Left cardiac atrium (tissue), 4 donors: ENCODE measurements at regions not wholly inside any gene's neighbourhood (a gene's known extent, or its start where the extent isn't known, plus 50 kb on each side); places are given as distances from the start of the nearest gene placed in this dataset.

Source experiments
- ATAC-seq, 2 donors: fragments of 200-7000 bp; cut with Tn5 transposase; one replicate each; pipeline ENCODE4 v1.9.1; 2020; ENCODE audit warnings: mild to moderate bottlenecking in 2 of 2, moderate library complexity in 2 of 2
- DNase-seq: peaks from one replicate; pipeline ENCODE4 v3.0.0-alpha.2; 2020
- intact Hi-C, 2 donors: fragments of 100-400 bp; cut with DNase I; formaldehyde crosslinking; loops; one replicate each; pipeline versions ENCODE4 v1.14.1 to v1.15.1; 2022 to 2023
- donor health status: DM: no; HTN: yes; CAD: no.
- donor health status: DM: no; HTN: yes; CAD: no; lungs with severe emphysema.
- donor health status: DM: yes; HTN: yes; CAD: no.
- donor health status: Dilated cardiomyopathy.

DNA sequence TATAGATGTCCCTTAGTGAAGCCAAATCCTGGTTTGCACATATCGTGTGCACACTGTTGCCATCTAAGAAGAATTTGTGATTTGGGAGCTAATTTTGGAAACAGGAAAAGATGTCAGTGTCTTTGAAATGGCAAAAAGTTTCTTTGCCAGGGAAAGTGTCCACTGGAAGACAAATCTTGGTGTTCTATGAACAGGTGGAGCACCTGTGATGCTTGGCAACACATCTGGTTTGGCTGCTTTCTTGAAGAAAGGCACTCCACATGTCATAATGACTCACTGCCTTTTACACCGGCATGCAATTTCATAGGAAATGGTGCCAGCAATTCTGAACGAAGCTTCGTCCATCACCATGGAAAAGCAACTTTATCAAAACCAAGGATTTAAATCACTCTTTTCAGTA is 1040.0 kb upstream of the MAP3K7 start:
- intact Hi-C loops = no loop called here
- ATAC-seq = no peak
- no peak for DNase-seq

DNA sequence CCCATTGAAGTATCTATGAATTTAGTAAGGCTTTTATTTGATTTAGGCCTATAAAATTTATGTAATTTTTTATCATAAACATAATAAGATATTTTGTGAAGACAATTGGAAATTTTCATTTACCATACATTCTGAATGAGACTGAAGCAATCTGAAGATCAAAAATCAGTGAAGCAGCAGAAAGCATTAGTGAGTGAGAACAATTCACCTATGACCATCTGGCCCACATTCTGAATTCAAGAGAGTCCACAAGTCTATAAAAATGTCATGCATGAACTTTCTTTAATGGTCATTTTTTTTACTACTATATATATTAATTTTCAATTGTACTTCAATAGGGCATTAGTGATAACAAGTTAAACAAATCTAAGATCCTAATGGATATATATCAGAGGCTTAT is 1026.6 kb upstream of the MAP3K7 start:
- no peak for DNase-seq
- ATAC-seq = no peak
- intact Hi-C loops = no loop called here

DNA sequence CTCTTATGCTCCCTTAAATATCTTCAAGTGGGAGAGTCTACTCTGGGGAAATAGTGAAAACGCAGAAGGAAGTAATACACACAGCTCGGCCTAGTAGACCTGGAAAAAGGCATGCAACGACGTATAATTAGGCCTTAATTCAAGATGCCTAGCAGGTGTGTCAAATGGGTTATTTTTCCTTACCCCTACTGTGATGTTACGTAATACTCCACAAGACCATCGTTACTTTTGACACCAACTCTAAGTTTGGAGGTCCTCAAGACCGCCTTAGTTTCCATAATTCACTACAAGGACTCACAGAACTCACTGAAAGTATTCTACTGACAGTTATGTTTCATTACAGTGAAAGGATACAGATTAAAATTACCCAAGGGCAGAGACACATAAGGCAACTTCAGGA is 1024.3 kb upstream of the MAP3K7 start:
- DNase-seq (no peak), ATAC-seq (no peak)
- intact Hi-C loops = no loop called here

DNA sequence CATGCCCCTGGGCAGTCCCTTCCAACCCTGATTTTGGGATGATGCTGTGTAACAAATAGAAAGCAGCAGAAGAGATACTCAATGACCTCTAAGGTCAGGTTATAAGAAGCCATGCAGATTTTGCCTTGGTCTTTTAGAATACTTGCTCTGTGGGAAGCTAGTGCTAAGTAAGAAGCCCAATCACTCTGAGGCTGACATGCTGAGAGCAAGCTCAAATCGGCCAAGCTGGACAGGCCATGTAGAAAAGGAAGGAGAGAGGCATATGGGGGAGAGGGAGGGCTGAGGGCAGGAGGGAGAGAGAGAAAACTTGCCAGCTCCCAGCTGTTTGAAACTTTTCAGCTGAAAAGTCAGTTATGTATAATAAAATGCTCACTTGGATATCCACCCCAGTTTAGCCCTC is 1021.6 kb upstream of the MAP3K7 start:
- intact Hi-C loops = no loop called here
- no peak for DNase-seq
- ATAC-seq = no peak

DNA sequence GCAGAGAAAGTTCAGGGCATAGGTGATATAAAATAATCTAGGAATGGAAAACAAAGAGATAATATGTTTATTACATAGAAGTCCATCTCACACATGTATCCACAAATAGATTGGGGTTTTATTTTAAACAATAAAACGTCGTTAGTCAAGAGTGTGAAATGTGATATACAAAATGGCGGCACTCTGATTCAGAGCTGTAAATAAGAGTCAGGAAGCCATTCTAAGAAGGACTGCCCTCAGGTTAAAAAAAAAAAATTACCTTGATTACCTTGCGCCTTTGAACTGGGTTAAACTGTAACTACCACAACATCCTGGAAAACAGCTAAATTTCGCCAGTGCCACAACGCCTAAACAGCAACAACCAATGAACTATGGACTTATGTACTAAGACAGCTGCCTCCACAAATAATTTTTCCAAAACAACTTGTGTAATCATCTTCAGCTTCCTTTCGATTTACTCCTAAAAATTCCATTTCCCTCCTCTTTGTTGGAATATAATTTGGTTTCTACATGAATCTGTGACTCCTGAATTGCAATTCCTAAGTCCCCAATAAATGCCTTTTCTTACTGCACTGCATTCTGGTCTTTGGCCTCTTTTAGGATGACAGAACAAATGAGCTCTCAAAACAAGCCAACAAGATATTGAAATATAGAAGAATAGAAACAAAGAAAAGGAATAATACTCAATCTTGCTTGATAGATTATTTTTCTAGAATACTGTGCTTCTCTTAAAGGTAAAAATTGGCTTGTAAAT is 1019.5 kb upstream of the MAP3K7 start:
- DNase-seq (no peak), ATAC-seq (no peak)
- intact Hi-C loops = no loop called here

DNA sequence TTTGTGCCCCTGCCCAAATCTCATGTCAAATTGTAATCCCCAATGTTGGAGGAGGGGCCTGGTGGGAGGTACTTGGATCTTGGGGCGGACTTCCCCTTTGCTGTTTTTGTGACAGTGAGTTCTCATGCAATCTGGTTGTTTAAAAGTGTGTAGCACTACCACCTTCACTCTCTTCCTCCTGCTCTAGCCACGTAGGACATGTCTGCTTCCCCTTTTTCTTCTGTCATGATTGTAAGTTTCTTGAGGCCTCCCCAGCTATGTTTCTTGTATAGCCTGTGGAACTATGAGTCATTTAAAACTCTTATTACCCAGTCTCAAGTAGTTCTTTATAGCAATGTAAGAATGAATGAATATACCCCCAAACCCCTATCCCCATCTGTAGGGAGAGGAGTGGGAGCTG is 1013.7 kb upstream of the MAP3K7 start:
- DNase-seq = no peak
- intact Hi-C loops = no loop called here

DNA sequence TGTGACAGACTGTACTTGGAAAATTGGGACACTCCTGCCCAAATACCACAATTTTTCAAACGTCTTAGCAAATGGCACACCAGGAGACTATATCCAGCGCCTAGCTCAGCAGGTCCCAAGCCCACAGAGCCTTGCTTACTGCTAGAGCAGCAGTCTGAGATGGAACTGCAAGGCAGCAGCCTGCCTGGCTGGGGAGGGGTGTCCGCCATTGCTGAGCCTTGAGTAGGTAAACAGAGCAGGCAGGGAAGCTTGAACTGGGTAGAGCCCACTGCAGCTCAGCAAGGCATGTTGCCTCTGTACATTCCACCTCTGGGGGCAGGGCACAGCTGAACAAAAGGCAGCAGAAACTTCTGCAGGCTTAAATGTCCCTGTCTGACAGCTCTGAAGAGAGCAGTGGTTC is 1003.3 kb upstream of the MAP3K7 start:
- intact Hi-C loops = no loop called here
- DNase-seq = no peak
- no peak for ATAC-seq

More for the DNA sequence above, 1013.7 kb upstream of the MAP3K7 start:
- no peak for ATAC-seq

DNA sequence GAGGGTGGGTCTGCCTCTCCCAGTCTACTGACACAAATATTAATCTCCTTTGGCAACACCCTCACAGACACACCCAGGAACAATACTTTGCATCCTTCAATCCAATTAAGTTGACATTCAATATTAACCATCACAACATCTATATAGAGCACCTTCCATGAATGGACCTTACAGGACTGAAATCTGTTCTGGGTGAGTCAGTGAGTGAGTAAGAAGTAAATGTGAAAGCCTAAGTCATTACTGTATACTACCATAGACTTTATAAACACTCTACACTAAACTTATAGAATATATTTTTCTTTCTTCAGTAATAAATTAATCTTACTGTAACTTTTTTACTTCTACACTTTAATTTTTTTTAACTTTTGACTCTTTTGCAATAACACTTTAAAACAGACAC is 993.8 kb upstream of the MAP3K7 start:
- intact Hi-C loops = no loop called here
- no peak for ATAC-seq
- DNase-seq = no peak

DNA sequence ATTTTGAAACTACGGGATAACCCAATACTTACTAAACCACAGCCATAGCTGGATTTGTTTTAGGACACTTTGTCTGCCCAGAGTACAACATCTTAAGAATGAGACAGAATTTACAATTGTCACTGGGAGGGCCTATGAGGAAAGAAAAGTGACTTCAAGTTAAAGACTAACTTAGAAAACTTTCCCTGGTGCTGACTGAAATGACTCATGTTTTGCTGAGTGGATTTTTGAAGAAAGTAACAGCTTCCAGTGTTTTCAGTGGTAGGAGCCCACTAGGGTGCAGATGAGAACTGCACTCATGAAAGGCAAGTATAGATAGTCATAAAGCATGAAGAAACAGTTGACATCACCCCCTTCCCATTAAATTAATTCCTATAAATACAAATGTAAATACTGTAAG is 988.2 kb upstream of the MAP3K7 start:
- intact Hi-C loops = no loop called here
- no peak for DNase-seq
- ATAC-seq = no peak

DNA sequence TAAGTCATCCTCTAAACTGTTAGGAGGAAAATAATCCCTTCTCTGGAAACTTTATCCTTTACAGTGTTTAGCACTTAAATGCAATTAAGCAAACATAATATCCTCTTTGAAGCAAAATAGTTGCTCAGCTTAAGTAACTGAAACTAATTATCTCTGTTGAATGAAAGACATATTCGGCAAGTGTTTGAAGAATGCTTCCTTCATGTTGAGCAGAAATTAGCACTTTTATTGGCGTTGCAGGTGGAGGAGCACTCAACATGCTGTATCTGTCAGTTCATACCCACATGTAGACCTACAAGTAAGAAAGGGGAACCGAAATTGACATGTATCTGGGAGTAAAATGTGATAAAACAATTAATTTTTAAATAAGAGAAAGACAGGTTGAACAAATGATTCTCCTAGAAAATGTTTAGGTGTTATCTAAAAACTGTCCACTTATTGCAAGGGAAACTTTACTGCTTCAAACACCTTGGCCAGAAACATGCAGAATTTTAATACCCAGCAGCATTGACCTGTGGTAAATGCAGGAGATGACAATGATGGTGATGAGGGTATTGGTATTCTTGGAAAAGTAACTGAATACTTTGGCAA is 987.0 kb upstream of the MAP3K7 start:
- DNase-seq (no peak), ATAC-seq (no peak)
- intact Hi-C loops = no loop called here

DNA sequence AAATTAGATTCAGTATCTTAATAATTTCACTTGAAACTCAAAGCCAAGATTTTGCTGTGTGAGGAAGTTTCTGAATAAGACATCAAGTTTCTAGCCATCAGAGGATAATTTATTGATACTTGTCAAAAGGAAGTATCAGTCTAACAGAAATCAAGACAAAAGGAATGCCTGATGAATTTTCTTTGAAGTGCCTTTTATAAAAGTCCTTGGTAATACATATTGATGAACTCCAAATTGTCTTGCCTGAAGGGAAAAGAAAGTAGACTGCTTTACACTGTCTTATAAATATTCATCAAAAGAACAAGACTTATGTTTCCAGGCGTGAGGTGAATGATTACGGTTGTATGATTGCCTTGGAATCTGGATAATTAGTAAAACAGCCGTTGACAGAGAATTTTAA is 986.0 kb upstream of the MAP3K7 start:
- no peak for DNase-seq
- no peak for ATAC-seq
- intact Hi-C loops = no loop called here

DNA sequence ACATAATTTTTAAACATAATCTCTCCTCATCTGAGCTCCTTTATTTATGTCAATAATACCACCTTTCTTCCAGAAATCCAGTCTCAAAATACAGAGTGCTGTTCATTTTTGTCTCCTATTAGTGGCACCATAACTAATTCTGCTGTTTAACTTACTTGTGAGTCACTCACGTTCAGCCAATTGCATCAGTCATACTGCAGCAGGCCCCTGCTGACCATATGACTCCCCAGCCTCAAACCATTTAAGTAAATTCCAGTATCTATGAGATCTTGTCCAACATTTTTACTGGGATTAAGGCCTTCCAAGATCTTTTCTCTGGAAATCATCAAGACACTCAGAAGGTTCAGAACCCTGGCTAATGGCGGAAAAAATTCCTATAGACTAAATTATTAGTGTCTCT is 982.2 kb upstream of the MAP3K7 start:
- no peak for ATAC-seq
- DNase-seq = no peak
- intact Hi-C loops = no loop called here

DNA sequence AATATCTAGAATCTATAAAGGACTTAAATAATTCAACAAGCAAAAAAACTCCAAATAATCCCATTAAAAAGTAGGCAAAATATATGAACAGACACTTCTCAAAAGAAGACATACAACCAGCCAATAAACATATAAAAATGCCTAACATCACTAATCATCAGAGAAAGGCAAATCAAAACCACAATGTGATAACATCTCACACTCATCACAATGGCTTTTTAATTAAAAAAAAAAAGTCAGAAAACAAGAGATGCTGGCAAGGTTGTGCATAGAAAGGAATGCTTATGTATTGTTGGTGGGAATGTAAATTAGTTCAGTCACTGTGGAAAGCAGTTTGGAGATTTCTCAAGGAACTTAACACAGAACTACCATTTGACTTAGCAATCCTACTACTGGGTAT is 979.6 kb upstream of the MAP3K7 start:
- DNase-seq (no peak), ATAC-seq (no peak)
- intact Hi-C loops = no loop called here

DNA sequence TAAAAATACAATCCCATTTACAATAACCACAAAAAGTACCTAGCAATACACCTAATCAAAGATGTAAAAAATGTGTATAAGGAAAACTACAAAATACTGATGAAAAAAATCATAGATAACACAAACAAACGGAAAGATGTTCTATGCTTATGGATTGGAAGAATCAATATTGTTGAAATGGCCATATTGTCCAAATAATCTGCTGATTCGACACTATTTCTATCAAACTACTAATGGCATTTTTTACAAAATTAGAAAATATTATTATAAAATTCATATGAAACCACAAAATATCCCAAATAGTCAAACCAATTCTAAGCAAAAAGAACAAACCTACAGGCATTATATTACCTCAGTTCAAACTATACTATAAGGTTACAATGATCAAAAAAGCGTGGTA is 978.3 kb upstream of the MAP3K7 start:
- DNase-seq = no peak

DNA sequence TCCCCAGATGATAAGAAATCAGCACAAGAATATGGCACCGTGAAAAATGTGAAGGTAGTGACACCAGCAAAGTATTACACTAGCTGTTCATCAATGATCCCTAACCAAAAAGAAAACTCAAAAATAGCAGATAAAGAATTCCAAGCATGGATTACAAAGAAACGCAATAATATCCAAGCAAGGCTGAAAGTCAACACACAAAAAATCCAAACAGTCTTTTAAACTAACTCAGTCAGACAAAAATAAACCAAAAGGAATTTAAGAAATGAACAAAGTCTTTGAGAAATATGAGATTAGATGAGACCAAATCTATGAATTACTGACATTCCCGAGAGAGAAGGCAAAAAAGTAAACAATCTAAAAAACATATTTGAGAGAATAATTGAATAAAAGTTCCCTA is 976.1 kb upstream of the MAP3K7 start:
- DNase-seq = no peak
- intact Hi-C loops = no loop called here

More for the DNA sequence above, 978.3 kb upstream of the MAP3K7 start:
- intact Hi-C loops = no loop called here
- no peak for ATAC-seq

DNA sequence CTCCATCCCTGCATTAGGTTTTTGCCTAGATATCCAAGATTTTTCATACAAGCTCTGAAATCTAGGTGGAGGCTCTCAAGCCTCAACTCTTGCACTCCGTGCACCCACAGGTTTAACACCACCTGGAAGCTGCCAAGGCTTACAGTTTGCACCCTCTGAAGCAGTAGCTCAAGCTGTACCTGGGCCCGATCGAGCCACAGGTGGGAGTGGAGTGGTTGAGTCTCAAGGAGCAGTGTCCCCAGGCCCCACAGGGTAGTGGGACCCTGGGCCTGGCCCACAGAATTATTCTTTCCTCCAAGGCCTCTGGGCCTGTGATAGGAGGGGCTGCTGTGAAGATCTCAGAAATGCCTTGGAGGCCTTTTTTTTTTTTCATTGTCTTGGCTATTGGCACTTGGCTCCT is 973.5 kb upstream of the MAP3K7 start:
- intact Hi-C loops = no loop called here
- ATAC-seq (no peak), DNase-seq (no peak)

More for the DNA sequence above, 976.1 kb upstream of the MAP3K7 start:
- ATAC-seq = no peak

DNA sequence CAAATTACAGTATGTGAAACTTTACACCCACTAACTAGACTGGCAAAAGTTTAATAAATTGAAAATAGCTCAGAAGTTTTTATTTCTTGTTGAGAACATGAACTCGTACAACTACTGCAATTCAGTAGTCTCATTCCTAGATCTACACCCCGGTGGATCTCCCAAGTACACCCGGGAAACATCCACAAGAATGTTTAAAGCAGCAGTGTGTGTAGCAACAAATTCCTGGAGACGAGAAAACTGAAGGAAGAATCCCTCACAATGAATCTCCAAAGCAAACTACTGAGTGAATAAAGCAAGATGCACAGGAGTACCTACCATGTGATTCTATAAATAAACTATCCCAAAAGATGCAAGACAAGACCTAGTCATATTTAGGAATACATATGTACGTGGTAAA is 954.0 kb upstream of the MAP3K7 start:
- DNase-seq (no peak), ATAC-seq (no peak)
- intact Hi-C loops = no loop called here

DNA sequence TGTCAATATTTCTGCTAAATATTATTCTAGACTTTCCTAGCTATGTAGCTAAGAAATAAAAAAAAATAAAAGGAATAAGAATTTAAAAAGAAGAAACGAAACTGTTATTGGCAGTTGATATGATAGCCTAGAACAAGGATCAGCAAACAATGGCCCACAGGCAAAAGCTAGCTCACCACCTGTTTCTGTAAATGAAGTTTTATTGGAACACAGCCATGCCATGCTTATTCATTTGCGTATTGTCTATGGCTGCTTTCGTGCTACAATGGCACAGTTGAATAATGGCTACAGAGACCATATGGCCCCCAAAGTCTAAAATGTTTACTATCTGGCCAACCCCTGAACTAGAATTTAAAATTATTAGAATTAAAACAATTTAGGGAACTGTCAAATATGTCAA is 952.6 kb upstream of the MAP3K7 start:
- intact Hi-C loops = no loop called here
- DNase-seq = no peak
- no peak for ATAC-seq

DNA sequence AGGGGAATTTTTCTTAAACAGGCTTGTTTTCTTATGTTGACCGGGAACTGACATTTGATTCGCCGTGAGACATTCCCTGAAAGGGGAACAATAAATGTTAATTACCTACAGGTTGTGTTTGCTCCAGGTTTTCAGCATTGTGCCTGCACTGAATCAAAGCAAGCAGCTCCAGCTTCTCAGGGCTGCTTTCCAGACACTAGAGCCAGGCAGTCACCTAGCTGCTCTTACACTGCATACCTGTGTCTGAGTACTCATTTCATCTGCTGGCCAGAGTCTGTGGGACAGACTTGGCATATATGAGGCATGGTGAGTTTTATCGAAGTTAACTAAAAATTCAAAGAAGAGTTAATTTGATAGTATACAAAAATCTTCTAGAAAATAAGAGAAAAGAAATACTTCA is 951.8 kb upstream of the MAP3K7 start:
- intact Hi-C loops = no loop called here
- DNase-seq = no peak
- ATAC-seq = no peak

DNA sequence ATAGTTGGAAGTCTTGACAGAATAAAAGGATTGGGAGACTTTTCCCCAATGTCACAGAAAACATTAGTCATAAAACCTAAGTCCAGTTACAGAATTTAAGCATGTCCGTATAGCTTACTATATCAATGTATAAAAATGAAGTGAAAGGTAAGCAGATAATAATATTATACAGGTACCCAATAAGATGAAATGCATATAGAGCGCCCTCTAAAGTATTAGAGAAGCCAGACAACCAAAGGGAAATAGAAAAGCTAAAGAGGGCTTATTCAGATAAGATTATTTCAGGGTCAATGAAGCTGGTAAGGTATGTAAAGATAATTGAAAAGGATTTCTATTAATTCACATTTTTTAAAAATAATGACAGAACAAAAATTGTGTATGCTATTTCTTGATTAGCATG is 947.7 kb upstream of the MAP3K7 start:
- intact Hi-C loops = no loop called here
- no peak for DNase-seq
- ATAC-seq = no peak

DNA sequence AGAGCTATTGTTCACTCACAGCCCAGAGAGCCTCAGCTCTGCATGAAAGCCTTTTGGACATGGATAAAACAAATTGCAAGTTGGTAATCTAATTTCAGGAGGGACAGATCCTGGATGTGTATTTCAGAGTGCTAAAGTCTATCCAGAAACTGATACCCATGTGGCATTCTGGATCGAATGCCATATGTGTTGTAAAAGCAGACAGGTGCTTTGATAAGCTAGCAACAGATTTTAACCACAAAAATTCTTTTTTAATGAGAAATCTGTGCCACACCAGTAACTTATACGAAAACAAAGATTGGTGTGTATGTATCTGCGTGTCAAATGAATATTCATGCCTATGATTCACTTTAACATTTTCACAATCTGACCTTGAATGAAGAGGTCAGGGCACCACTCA is 936.6 kb upstream of the MAP3K7 start:
- ATAC-seq = no peak
- intact Hi-C loops = no loop called here
- no peak for DNase-seq

DNA sequence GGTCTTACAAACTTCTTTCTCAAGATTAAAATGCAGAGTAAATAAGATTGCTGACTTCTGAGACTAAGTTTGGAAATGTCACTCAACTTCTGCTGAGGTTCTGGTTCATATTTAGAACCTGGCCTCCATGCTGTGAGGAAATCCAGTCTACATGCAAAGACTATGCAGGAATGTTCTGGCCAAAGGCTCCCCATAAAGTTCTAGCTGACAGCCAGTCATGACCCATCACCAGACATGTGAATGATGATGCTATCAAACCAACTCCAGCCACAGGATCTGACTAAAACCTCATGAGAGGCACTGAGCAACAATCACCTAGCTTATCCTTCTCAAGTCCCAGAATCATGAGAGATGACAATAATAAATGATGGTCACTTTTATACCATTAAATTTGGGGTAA is 935.1 kb upstream of the MAP3K7 start:
- ATAC-seq = no peak
- DNase-seq = no peak
- intact Hi-C loops = no loop called here
